22Rv1 (cell line): ENCODE measurements at regions not wholly inside any gene's neighbourhood (a gene's known extent, or its start where the extent isn't known, plus 50 kb on each side); places are given as distances from the start of the nearest gene placed in this dataset.

Source experiments
- CTCF ChIP-seq: fragments of 450-650 bp; IDR thresholded peaks from 2 replicates; pipeline ENCODE4 v1.5.1; 2017; ENCODE audit warnings: mild to moderate bottlenecking
- ZFX ChIP-seq: fragments of 450-650 bp; IDR thresholded peaks from 2 replicates; pipeline ENCODE4 v1.6.1; 2017; ENCODE audit warnings: antibody characterized with exemption, borderline replicate concordance

GRCh38 chr10:130498042-130498441, 361.9 kb downstream of the GLRX3 start:
- no peak for TF ChIP-seq CTCF
- no peak for TF ChIP-seq ZFX
